ENCODE measurements at regions not wholly inside any gene's neighbourhood (a gene's known extent, or its start where the extent isn't known, plus 50 kb on each side); places are given as distances from the start of the nearest gene placed in this dataset.

- no CpG with 5 or more reads among the region's 2 CpGs for WGBS (ENCODE audit: insufficient coverage)
- ChIA-PET CTCF (interaction anchor here (0.6 to 0.7 kb wide), 2 partner anchors 31 to 110 kb away, joined by 4 to 5 read pairs; no protein-coding TSS in a partner anchor), POLR2A (interaction anchor here (0.6 to 0.7 kb wide), 2 partner anchors 574 to 754 kb away, joined by 3 read pairs; no protein-coding TSS in a partner anchor)
- Mint-ChIP-seq H3K9me3 (peaks cover 0 to 5% (median 0%) of the 10 kb centered on the region in 3 donors), H3K36me3 (no peaks in the 10 kb centered on the region), H3K4me3 (no peak overlapping the region), H3K27me3 (no peaks in the 10 kb centered on the region), H3K27ac (no peak overlapping the region), H3K4me1 (peaks cover 0 to 10% (median 0%) of the 10 kb centered on the region in 3 donors)
- peaks cover 0 to 19% of the 10 kb centered on the region in 2 experiments for H3K27me3 ChIP-seq (replicated peaks in 1 of 2; ENCODE audit: control insufficient read depth in 2 of 2, extremely low read depth in 1 of 2, insufficient read depth in 2 of 2, low read length in 1 of 2)
- no peak for ATAC-seq (replicated peaks in 1 of 4)
- no peak overlapping the region for H3K27ac ChIP-seq (ENCODE audit: low read length)
- no peaks in the 10 kb centered on the region for H3K36me3 ChIP-seq (ENCODE audit: control insufficient read depth in 2 of 2, extremely low read depth in 1 of 2, insufficient read depth in 1 of 2, low read length in 1 of 2)
- no peaks in the 10 kb centered on the region for H3K9me3 ChIP-seq
- H3K4me3 ChIP-seq (ENCODE audit: control insufficient read depth in 1 of 2, extremely low read depth in 1 of 2, low read length in 1 of 2) = no peak overlapping the region
- DNase-seq = no peak
- no peaks in the 10 kb centered on the region for H3K4me1 ChIP-seq (ENCODE audit: control insufficient read depth in 1 of 2, extremely low read depth in 1 of 2, insufficient read depth in 2 of 2, low read length in 2 of 2)
These were observed 53.4 kb upstream of the C15orf39 start for GRCh38 chr15:75148280-75148679.

- 100% methylated on average over 1 of the region's 4 CpGs for WGBS (ENCODE audit: insufficient coverage)
- CTCF ChIA-PET = no interaction called here
These were observed 51.6 kb upstream of the C15orf39 start for GRCh38 chr15:75149867-75150709.

GRCh38 chr15:75151214-75152128 is 50.2 kb upstream of the C15orf39 start:
- Mint-ChIP-seq H3K27me3 (no peaks in the 10 kb centered on the region), H3K36me3 (no peaks in the 10 kb centered on the region), H3K27ac (no peak overlapping the region), H3K4me1 (peaks cover 0 to 15% (median 2%) of the 10 kb centered on the region in 3 donors), H3K9me3 (peaks cover 0 to 2% (median 0%) of the 10 kb centered on the region in 3 donors), H3K4me3 (no peak overlapping the region)
- no peaks in the 10 kb centered on the region for H3K9me3 ChIP-seq
- ChIA-PET CTCF (no interaction called here), POLR2A (no interaction called here)
- no peaks in the 10 kb centered on the region for H3K36me3 ChIP-seq (ENCODE audit: control insufficient read depth in 2 of 2, extremely low read depth in 1 of 2, insufficient read depth in 1 of 2, low read length in 1 of 2)
- peaks cover 0 to 7% of the 10 kb centered on the region in 2 experiments for H3K27me3 ChIP-seq (replicated peaks in 1 of 2; ENCODE audit: control insufficient read depth in 2 of 2, extremely low read depth in 1 of 2, insufficient read depth in 2 of 2, low read length in 1 of 2)
- H3K4me3 ChIP-seq (ENCODE audit: control insufficient read depth in 1 of 2, extremely low read depth in 1 of 2, low read length in 1 of 2) = no peak overlapping the region
- peaks cover 0 to 4% of the 10 kb centered on the region in 2 experiments for H3K4me1 ChIP-seq (ENCODE audit: control insufficient read depth in 1 of 2, extremely low read depth in 1 of 2, insufficient read depth in 2 of 2, low read length in 2 of 2)
- ATAC-seq (replicated peaks in 1 of 4) (no peak), DNase-seq (no peak)
- WGBS (ENCODE audit: insufficient coverage) = no CpG with 5 or more reads among the region's 5 CpGs
- no peak overlapping the region for H3K27ac ChIP-seq (ENCODE audit: low read length)

More at GRCh38 chr15:75149867-75150709, 51.6 kb upstream of the C15orf39 start:
- Histone ChIP-seq H3K4me1 (ENCODE audit: control insufficient read depth in 1 of 2, extremely low read depth in 1 of 2, insufficient read depth in 2 of 2, low read length in 2 of 2) (peaks cover 0 to 4% of the 10 kb centered on the region in 2 experiments), H3K36me3 (ENCODE audit: control insufficient read depth in 2 of 2, extremely low read depth in 1 of 2, insufficient read depth in 1 of 2, low read length in 1 of 2) (no peaks in the 10 kb centered on the region), H3K9me3 (no peaks in the 10 kb centered on the region), H3K27me3 (replicated peaks in 1 of 2; ENCODE audit: control insufficient read depth in 2 of 2, extremely low read depth in 1 of 2, insufficient read depth in 2 of 2, low read length in 1 of 2) (peaks cover 0 to 14% of the 10 kb centered on the region in 2 experiments), H3K27ac (ENCODE audit: low read length) (no peak overlapping the region), H3K4me3 (ENCODE audit: control insufficient read depth in 1 of 2, extremely low read depth in 1 of 2, low read length in 1 of 2) (no peak overlapping the region)
- ATAC-seq (replicated peaks in 1 of 4) = no peak
- Mint-ChIP-seq H3K27me3 (no peaks in the 10 kb centered on the region), H3K4me1 (peaks cover 0 to 15% (median 2%) of the 10 kb centered on the region in 3 donors), H3K36me3 (no peaks in the 10 kb centered on the region), H3K9me3 (peaks cover 0 to 2% (median 0%) of the 10 kb centered on the region in 3 donors), H3K4me3 (no peak overlapping the region), H3K27ac (no peak overlapping the region)
- POLR2A ChIA-PET = no interaction called here
- no peak for DNase-seq
